Lower lobe of right lung (tissue), 2 donors: ENCODE measurements at regions not wholly inside any gene's neighbourhood (a gene's known extent, or its start where the extent isn't known, plus 50 kb on each side); places are given as distances from the start of the nearest gene placed in this dataset.

Experiments used
- ATAC-seq, 2 donors: fragments of 200-7000 bp; cut with Tn5 transposase; one replicate each; pipeline ENCODE4 v1.9.1; 2020 to 2022; ENCODE audit warnings: mild to moderate bottlenecking in 2 of 2, moderate library complexity in 2 of 2
- DNase-seq: peaks from one replicate; pipeline ENCODE4 v3.0.0-alpha.2; 2020
- H3K27ac ChIP-seq: fragments of 200-600 bp; one replicate; pipeline ENCODE4 v1.8.0; 2022
- H3K27me3 ChIP-seq: fragments of 200-600 bp; one replicate; pipeline ENCODE4 v1.8.0; 2022; ENCODE audit warnings: low read depth
- H3K36me3 ChIP-seq: fragments of 200-600 bp; one replicate; pipeline ENCODE4 v1.8.0; 2022; ENCODE audit warnings: mild to moderate bottlenecking
- H3K4me1 ChIP-seq: fragments of 200-600 bp; one replicate; pipeline ENCODE4 v1.8.0; 2022
- H3K4me3 ChIP-seq: fragments of 200-600 bp; one replicate; pipeline ENCODE4 v1.8.0; 2022; ENCODE audit warnings: mild to moderate bottlenecking
- H3K9me3 ChIP-seq: fragments of 200-600 bp; one replicate; pipeline ENCODE4 v1.8.0; 2022
- intact Hi-C: fragments of 100-400 bp; cut with DNase I; formaldehyde crosslinking; loops from one replicate; pipeline ENCODE4 v1.11.0; 2022
- TF ChIP-seq, protein P1 (sequence below): fragments of 200-600 bp; IDR thresholded peaks from one replicate; pipeline ENCODE4 v1.8.0; 2022; ENCODE audit warnings: antibody characterized with exemption, mild to moderate bottlenecking
- donor health status: DM: no; HTN: yes; CAD: no; lungs with severe emphysema.

GRCh38 chr20:23278172-23278571, 72.4 kb upstream of the NXT1 start:
- no peaks in the 10 kb centered on the region for H3K27me3 ChIP-seq
- intact Hi-C loops: no loop called here
- no peak for DNase-seq
- no peak overlapping the region for H3K4me3 ChIP-seq
- no peaks in the 10 kb centered on the region for H3K4me1 ChIP-seq
- no peak overlapping the region for H3K27ac ChIP-seq
- no peak for ATAC-seq
- no peaks in the 10 kb centered on the region for H3K36me3 ChIP-seq
- no peaks in the 10 kb centered on the region for H3K9me3 ChIP-seq
- TF ChIP-seq, protein P1, sequence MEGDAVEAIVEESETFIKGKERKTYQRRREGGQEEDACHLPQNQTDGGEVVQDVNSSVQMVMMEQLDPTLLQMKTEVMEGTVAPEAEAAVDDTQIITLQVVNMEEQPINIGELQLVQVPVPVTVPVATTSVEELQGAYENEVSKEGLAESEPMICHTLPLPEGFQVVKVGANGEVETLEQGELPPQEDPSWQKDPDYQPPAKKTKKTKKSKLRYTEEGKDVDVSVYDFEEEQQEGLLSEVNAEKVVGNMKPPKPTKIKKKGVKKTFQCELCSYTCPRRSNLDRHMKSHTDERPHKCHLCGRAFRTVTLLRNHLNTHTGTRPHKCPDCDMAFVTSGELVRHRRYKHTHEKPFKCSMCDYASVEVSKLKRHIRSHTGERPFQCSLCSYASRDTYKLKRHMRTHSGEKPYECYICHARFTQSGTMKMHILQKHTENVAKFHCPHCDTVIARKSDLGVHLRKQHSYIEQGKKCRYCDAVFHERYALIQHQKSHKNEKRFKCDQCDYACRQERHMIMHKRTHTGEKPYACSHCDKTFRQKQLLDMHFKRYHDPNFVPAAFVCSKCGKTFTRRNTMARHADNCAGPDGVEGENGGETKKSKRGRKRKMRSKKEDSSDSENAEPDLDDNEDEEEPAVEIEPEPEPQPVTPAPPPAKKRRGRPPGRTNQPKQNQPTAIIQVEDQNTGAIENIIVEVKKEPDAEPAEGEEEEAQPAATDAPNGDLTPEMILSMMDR: no peak

DNA sequence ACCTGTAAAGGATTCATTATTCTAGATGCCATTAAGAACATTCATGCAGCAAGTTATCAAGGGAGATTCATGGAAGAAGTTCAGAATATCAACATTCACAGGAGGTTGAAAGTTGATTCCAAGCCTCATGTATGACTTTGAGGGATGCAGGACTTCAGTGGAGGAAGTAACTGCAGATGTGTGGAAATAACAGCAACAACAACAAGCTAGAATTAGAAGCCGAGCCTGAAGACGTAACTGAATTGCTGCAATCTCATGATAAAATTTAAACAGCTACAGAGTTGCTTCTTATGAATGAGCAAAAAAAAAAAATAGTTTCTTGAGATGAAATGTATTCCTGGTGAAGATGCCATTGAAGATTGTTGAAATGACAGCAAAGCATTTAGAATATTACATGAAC, 73.3 kb upstream of the NXT1 start:
- no peaks in the 10 kb centered on the region for H3K9me3 ChIP-seq
- intact Hi-C loops: no loop called here
- ATAC-seq (no peak), DNase-seq (no peak)
- no peaks in the 10 kb centered on the region for H3K4me1 ChIP-seq
- TF ChIP-seq, protein P1: no peak
- H3K27me3 ChIP-seq: no peaks in the 10 kb centered on the region
- H3K27ac ChIP-seq: no peak overlapping the region
- no peaks in the 10 kb centered on the region for H3K36me3 ChIP-seq
- no peak overlapping the region for H3K4me3 ChIP-seq

DNA sequence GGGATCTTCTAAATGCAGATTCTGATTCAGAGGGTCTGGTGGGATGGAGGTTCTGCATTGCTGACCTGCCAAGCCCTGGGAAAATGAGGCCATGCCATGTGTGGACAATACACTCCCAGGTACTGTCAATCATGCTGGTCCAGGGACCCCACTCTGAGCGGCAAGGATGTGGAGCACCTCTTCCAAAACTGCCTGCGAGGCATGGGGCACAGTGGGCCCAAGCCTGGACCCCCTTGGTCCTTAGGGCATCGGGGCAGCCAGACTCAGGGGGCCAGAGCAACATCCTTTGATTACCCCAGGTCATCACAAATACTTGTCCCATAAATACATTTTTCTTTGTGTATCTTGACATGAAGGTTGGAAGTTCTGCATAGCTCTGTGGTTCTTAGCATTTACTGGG, 76.8 kb upstream of the NXT1 start:
- Histone ChIP-seq H3K27ac (no peak overlapping the region), H3K36me3 (no peaks in the 10 kb centered on the region), H3K4me1 (peaks cover 13% of the 10 kb centered on the region), H3K9me3 (peaks cover 4% of the 10 kb centered on the region), H3K27me3 (no peaks in the 10 kb centered on the region), H3K4me3 (no peak overlapping the region)
- no peak for ATAC-seq
- no peak for DNase-seq
- TF ChIP-seq, protein P1: no peak
- intact Hi-C loops: no loop called here

DNA sequence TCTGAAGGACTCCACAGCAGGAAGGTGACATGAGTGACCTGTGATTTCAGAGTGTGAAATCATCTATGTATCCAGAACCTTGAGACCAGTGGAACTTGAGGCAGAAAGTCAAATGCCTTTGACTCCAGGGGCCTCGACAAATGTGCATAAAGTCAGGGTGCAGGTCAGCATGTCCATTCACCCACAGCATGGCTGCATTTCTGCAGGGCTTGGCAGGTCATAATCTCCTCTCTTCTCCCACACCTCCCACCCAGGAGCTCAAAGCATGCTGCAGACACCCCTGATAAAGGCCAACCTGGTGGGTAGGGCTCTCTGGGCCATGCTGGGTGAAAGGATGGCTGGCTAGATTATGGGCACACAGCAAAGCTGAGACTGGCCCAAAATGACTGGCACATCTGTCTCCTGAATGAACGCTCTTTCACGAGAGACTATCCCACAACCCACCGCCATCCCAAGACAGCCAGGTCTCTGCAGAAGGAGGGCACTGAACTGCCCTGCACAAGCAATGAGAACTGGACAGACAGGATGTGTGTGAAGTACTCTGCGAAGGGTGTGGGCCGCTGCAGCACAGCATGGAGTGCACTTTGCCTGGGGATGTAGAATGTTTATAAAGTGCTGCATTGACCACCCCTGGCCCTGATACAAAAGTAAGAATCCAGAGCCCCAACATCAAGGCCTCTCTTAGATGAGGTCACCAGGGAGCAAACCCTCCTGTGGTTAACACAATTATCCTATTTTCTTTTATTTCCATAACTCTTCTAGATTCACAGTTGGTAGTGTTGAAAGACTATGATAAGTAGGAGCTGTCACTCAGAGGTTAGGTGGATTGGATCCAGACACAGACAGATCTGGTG, 78.2 kb upstream of the NXT1 start:
- intact Hi-C loops: no loop called here
- Histone ChIP-seq H3K36me3 (no peaks in the 10 kb centered on the region), H3K4me3 (no peak overlapping the region), H3K4me1 (peaks cover 13% of the 10 kb centered on the region), H3K27ac (no peak overlapping the region), H3K27me3 (no peaks in the 10 kb centered on the region), H3K9me3 (peaks cover 9% of the 10 kb centered on the region)
- TF ChIP-seq, protein P1: no peak
- ATAC-seq: peak; percentile 30 to 67
- no peak for DNase-seq

- DNase-seq (no peak), ATAC-seq (peak; percentile 61 to 82)
- no peaks in the 10 kb centered on the region for H3K36me3 ChIP-seq
- H3K27me3 ChIP-seq: no peaks in the 10 kb centered on the region
- no peak overlapping the region for H3K4me3 ChIP-seq
- intact Hi-C loops: no loop called here
- H3K4me1 ChIP-seq: peaks cover 13% of the 10 kb centered on the region
- peaks cover 9% of the 10 kb centered on the region for H3K9me3 ChIP-seq
- H3K27ac ChIP-seq: peak overlapping the region; percentile 76
- TF ChIP-seq, protein P1: no peak
These were observed 80.1 kb upstream of the NXT1 start for GRCh38 chr20:23270382-23270911.
